ENCODE measurements at regions not wholly inside any gene's neighbourhood (a gene's known extent, or its start where the extent isn't known, plus 50 kb on each side); places are given as distances from the start of the nearest gene placed in this dataset.

DNA sequence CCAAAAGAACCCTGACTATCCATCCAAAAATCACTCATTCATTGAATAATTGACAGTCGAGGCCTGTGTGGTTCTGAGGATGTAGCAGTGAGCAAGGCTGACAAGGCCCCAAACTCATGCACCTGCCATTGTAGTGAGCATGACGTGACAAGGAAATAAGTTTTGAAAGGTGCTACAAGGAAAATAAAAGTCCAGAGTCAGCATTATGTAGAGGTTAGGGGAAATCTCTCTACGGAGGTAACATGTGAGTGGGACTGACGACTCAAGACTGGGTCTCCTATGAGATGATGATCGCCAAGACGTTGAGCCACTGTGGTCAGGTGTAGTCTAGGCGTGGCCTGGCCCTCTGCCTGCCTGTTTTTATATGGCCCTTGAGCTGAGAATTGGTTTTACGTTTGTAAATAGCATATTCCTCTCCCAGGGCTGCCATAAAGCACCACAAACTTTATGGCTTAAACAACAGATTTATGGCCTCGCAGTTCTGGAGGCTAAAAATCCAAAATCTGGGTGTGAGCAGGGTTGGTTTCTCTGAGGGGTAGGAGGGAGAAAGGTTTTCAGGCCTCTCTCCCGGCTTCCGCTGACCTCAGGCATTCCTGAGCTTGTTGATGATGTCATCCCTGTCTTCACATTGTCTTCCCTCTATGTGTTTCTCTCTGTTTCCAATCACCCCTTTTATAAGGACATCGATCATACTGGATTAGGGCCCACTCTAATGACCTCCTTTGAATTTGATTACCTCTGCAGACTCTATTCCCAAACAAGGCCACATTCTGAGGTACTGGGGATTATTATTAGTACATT, 206.4 kb upstream of the EGFLAM start:
- no peak overlapping the region for H3K27ac Mint-ChIP-seq

DNA sequence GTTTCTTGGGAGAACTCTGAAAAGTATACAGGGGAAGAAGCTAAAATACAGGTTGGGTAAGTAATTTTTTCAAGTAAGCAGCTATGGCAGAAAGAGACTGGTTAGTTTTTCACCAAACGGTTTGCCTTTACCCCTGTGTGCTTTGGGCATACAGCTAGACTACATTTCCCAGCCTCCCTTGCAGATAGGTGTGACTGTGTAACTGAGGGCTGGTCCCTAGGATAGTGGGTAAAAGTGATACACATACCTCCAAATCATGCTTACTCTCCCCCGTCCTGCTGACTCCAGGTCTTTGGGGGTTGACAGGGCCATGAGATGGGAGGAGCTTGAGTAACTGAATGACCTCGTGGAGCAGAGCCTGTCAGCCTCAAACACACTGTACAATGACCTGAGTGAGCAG, 208.6 kb upstream of the GDNF start:
- Mint-ChIP-seq H3K4me3 (no peak overlapping the region), H3K9me3 (no peaks in the 10 kb centered on the region), H3K27ac (peak overlapping the region; percentile 29), H3K4me1 (peaks cover 22% of the 10 kb centered on the region), H3K36me3 (ENCODE audit: low read depth) (no peaks in the 10 kb centered on the region), H3K27me3 (ENCODE audit: low read depth, poor library complexity) (no peaks in the 10 kb centered on the region)
- no peak for DNase-seq
- TF ChIP-seq, protein P1, sequence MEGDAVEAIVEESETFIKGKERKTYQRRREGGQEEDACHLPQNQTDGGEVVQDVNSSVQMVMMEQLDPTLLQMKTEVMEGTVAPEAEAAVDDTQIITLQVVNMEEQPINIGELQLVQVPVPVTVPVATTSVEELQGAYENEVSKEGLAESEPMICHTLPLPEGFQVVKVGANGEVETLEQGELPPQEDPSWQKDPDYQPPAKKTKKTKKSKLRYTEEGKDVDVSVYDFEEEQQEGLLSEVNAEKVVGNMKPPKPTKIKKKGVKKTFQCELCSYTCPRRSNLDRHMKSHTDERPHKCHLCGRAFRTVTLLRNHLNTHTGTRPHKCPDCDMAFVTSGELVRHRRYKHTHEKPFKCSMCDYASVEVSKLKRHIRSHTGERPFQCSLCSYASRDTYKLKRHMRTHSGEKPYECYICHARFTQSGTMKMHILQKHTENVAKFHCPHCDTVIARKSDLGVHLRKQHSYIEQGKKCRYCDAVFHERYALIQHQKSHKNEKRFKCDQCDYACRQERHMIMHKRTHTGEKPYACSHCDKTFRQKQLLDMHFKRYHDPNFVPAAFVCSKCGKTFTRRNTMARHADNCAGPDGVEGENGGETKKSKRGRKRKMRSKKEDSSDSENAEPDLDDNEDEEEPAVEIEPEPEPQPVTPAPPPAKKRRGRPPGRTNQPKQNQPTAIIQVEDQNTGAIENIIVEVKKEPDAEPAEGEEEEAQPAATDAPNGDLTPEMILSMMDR (IDR thresholded peaks at IDR 0.05) = no peak

More for the DNA sequence above, 206.4 kb upstream of the EGFLAM start:
- H3K9me3 Mint-ChIP-seq = no peaks in the 10 kb centered on the region
- H3K36me3 Mint-ChIP-seq (ENCODE audit: low read depth) = no peaks in the 10 kb centered on the region
- H3K27me3 Mint-ChIP-seq (ENCODE audit: low read depth, poor library complexity) = no peaks in the 10 kb centered on the region
- no peak for DNase-seq
- TF ChIP-seq, protein P1 (IDR thresholded peaks at IDR 0.05) = no peak
- H3K4me1 Mint-ChIP-seq = peaks cover 7% of the 10 kb centered on the region
- no peak overlapping the region for H3K4me3 Mint-ChIP-seq

DNA sequence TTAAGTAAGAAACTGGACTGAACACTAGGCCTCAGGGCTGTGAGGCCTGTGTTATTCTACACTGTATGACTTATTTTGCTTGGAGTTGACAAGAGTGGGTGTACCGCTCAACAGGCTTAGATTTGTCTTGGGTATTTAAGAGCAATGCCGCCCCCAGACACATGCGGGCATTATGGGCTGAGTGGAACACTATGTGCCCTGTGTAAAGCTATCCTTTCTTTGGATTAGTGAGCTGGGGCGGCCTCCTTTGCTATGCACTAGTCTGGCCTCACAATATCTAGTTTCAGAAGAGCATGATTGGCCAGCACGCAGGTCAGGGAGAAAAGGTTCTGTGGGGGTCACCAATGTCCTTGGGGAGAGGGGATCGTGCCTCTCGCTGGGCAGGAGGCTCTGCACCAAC, 206.3 kb upstream of the GDNF start:
- Mint-ChIP-seq H3K4me3 (no peak overlapping the region), H3K4me1 (peaks cover 16% of the 10 kb centered on the region), H3K36me3 (ENCODE audit: low read depth) (no peaks in the 10 kb centered on the region), H3K27me3 (ENCODE audit: low read depth, poor library complexity) (peaks cover 3% of the 10 kb centered on the region), H3K9me3 (no peaks in the 10 kb centered on the region), H3K27ac (no peak overlapping the region)
- no peak for DNase-seq
- TF ChIP-seq, protein P1 (IDR thresholded peaks at IDR 0.05) = no peak

DNA sequence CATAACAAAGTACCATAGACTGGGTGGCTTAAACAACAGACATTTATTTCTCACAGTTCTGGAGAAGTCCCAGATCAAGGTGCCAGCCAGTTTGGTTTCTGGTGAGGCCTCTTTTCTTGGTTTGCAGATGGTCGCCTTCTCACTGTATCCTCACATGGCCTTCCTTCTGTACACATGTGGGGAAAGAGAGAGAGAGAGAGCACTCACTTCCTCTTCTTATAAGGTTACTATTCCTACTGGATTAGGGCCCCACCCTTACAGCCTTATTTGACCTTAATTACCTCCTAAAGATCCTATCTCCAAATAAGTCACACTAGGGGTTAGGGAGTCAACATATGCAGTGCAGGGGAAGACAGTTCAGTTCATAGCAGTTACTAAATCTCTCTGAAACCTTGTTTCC, 205.6 kb upstream of the GDNF start:
- H3K27ac Mint-ChIP-seq = no peak overlapping the region
- H3K4me1 Mint-ChIP-seq = peaks cover 16% of the 10 kb centered on the region
- H3K9me3 Mint-ChIP-seq = no peaks in the 10 kb centered on the region
- H3K36me3 Mint-ChIP-seq (ENCODE audit: low read depth) = no peaks in the 10 kb centered on the region
- no peak overlapping the region for H3K4me3 Mint-ChIP-seq
- TF ChIP-seq, protein P1 (IDR thresholded peaks at IDR 0.05) = no peak
- peaks cover 5% of the 10 kb centered on the region for H3K27me3 Mint-ChIP-seq (ENCODE audit: low read depth, poor library complexity)
- no peak for DNase-seq

DNA sequence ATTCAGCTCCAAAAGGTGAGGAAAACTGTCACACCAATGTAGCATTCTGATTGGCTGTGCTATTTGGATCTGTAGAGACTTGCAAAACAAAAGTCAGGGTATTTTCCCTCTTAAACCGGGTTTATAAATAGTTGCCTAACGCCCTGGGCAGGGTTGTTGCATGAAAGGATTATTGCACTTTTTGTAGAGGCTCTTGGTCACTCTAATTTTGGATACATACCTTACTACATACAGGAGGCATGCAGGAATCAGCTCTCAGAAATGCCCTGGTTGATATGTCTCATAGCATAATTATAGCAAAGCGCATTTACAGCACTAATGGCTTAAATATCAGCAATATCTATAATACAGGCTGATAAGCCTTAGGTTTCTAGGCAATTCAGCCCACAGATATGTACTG, 200.0 kb upstream of the GDNF start:
- no peak for DNase-seq
- Mint-ChIP-seq H3K9me3 (peaks cover 4% of the 10 kb centered on the region), H3K4me3 (no peak overlapping the region), H3K27ac (no peak overlapping the region), H3K27me3 (ENCODE audit: low read depth, poor library complexity) (peaks cover 10% of the 10 kb centered on the region), H3K4me1 (no peaks in the 10 kb centered on the region), H3K36me3 (ENCODE audit: low read depth) (no peaks in the 10 kb centered on the region)
- TF ChIP-seq, protein P1 (IDR thresholded peaks at IDR 0.05) = no peak

DNA sequence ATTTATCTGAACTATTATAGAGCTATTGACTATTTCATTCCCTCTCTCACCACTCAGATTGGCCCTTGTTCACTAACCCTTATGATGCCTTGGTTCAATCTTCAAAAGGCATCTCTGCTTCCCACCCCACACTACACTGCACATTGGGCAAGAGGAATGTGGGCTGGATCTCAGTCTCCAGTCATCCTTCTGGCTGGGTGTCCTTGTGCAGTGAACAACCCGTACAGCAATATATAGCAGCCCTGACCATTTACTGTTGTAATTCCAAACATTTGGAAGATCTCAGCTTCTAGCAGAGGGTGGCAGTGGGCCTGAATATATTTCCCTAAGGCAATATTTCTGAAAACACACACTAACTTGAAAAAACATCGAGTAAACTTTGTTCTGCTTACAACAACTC, 199.2 kb upstream of the GDNF start:
- TF ChIP-seq, protein P1 (IDR thresholded peaks at IDR 0.05) = no peak
- DNase-seq = no peak
- no peaks in the 10 kb centered on the region for H3K36me3 Mint-ChIP-seq (ENCODE audit: low read depth)
- H3K27me3 Mint-ChIP-seq (ENCODE audit: low read depth, poor library complexity) = peaks cover 10% of the 10 kb centered on the region
- H3K4me3 Mint-ChIP-seq = no peak overlapping the region
- H3K9me3 Mint-ChIP-seq = peaks cover 4% of the 10 kb centered on the region
- no peak overlapping the region for H3K27ac Mint-ChIP-seq
- no peaks in the 10 kb centered on the region for H3K4me1 Mint-ChIP-seq
